ENCODE measurements at regions not wholly inside any gene's neighbourhood (a gene's known extent, or its start where the extent isn't known, plus 50 kb on each side); places are given as distances from the start of the nearest gene placed in this dataset.

- TF ChIP-seq, protein P1, sequence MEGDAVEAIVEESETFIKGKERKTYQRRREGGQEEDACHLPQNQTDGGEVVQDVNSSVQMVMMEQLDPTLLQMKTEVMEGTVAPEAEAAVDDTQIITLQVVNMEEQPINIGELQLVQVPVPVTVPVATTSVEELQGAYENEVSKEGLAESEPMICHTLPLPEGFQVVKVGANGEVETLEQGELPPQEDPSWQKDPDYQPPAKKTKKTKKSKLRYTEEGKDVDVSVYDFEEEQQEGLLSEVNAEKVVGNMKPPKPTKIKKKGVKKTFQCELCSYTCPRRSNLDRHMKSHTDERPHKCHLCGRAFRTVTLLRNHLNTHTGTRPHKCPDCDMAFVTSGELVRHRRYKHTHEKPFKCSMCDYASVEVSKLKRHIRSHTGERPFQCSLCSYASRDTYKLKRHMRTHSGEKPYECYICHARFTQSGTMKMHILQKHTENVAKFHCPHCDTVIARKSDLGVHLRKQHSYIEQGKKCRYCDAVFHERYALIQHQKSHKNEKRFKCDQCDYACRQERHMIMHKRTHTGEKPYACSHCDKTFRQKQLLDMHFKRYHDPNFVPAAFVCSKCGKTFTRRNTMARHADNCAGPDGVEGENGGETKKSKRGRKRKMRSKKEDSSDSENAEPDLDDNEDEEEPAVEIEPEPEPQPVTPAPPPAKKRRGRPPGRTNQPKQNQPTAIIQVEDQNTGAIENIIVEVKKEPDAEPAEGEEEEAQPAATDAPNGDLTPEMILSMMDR (conservative IDR thresholded peaks at IDR 0.05; ENCODE audit: low read depth, low read length): no peak
- no peak for TF ChIP-seq EZH2 (IDR thresholded peaks at IDR 0.05; ENCODE audit: borderline replicate concordance, low read depth, low read length, poor library complexity, severe bottlenecking)
Observed at GRCh38 chr4:64146030-64146429, 263.2 kb downstream of the TECRL start.

All from A673 (cell line).